ENCODE measurements at regions not wholly inside any gene's neighbourhood (a gene's known extent, or its start where the extent isn't known, plus 50 kb on each side); places are given as distances from the start of the nearest gene placed in this dataset.

GRCh38 chr11:116225236-116225635 lies 547.6 kb downstream of the BUD13 start:
- TF ChIP-seq CTCF (IDR thresholded peaks at IDR 0.05; ENCODE audit: unreplicated experiment in 3 of 3) = no peak
- peak overlapping the region; percentile 33 to 83 (median 76) for H3K27ac Mint-ChIP-seq
- H3K4me1 Mint-ChIP-seq = peaks cover 39% of the 10 kb centered on the region
- H3K27me3 Mint-ChIP-seq (ENCODE audit: low read depth) = peaks cover 4% of the 10 kb centered on the region
- H3K4me3 Mint-ChIP-seq = no peak overlapping the region
- no peaks in the 10 kb centered on the region for H3K36me3 Mint-ChIP-seq (ENCODE audit: low read depth)
- no peaks in the 10 kb centered on the region for H3K9me3 Mint-ChIP-seq

GRCh38 chr11:116224889-116225200 lies 547.9 kb downstream of the BUD13 start:
- H3K9me3 Mint-ChIP-seq = no peaks in the 10 kb centered on the region
- no peak for TF ChIP-seq CTCF (IDR thresholded peaks at IDR 0.05; ENCODE audit: unreplicated experiment in 3 of 3)
- H3K4me3 Mint-ChIP-seq = no peak overlapping the region
- peaks cover 39% of the 10 kb centered on the region for H3K4me1 Mint-ChIP-seq
- no peaks in the 10 kb centered on the region for H3K36me3 Mint-ChIP-seq (ENCODE audit: low read depth)
- H3K27ac Mint-ChIP-seq = peak overlapping the region; percentile 33 to 83 (median 76)
- peaks cover 4% of the 10 kb centered on the region for H3K27me3 Mint-ChIP-seq (ENCODE audit: low read depth)

GRCh38 chr11:116224154-116224888 lies 548.5 kb downstream of the BUD13 start:
- peak; percentile 53 to 71 (median 68) for TF ChIP-seq CTCF (IDR thresholded peaks at IDR 0.05; ENCODE audit: unreplicated experiment in 3 of 3)
- no peaks in the 10 kb centered on the region for H3K36me3 Mint-ChIP-seq (ENCODE audit: low read depth)
- peak overlapping the region; percentile 33 to 76 (median 34) for H3K27ac Mint-ChIP-seq
- no peak overlapping the region for H3K4me3 Mint-ChIP-seq
- peaks cover 7% of the 10 kb centered on the region for H3K27me3 Mint-ChIP-seq (ENCODE audit: low read depth)
- H3K9me3 Mint-ChIP-seq = no peaks in the 10 kb centered on the region
- H3K4me1 Mint-ChIP-seq = peaks cover 37% of the 10 kb centered on the region

- peaks cover 38% of the 10 kb centered on the region for H3K4me1 Mint-ChIP-seq
- H3K27me3 Mint-ChIP-seq (ENCODE audit: low read depth) = peaks cover 11% of the 10 kb centered on the region
- H3K36me3 Mint-ChIP-seq (ENCODE audit: low read depth) = peaks cover 5% of the 10 kb centered on the region
- no peak overlapping the region for H3K4me3 Mint-ChIP-seq
- H3K9me3 Mint-ChIP-seq = peaks cover 13% of the 10 kb centered on the region
- H3K27ac Mint-ChIP-seq = no peak overlapping the region
- no peak for TF ChIP-seq CTCF (IDR thresholded peaks at IDR 0.05; ENCODE audit: unreplicated experiment in 3 of 3)
Measured at GRCh38 chr11:116221351-116221750, 551.4 kb downstream of the BUD13 start.

GRCh38 chr11:116219171-116219635 lies 553.6 kb downstream of the BUD13 start:
- TF ChIP-seq CTCF (IDR thresholded peaks at IDR 0.05; ENCODE audit: unreplicated experiment in 3 of 3) = no peak
- Mint-ChIP-seq H3K27me3 (ENCODE audit: low read depth) (peaks cover 11% of the 10 kb centered on the region), H3K4me1 (peaks cover 25% of the 10 kb centered on the region), H3K9me3 (peaks cover 13% of the 10 kb centered on the region), H3K36me3 (ENCODE audit: low read depth) (peaks cover 5% of the 10 kb centered on the region), H3K4me3 (no peak overlapping the region), H3K27ac (peak overlapping the region in 2 of 3 experiments; percentile 66 to 73)

GRCh38 chr11:116217441-116217840 lies 555.3 kb downstream of the BUD13 start:
- H3K4me1 Mint-ChIP-seq = peaks cover 20% of the 10 kb centered on the region
- H3K27me3 Mint-ChIP-seq (ENCODE audit: low read depth) = peaks cover 11% of the 10 kb centered on the region
- H3K9me3 Mint-ChIP-seq = peaks cover 13% of the 10 kb centered on the region
- H3K36me3 Mint-ChIP-seq (ENCODE audit: low read depth) = peaks cover 5% of the 10 kb centered on the region
- H3K27ac Mint-ChIP-seq = peak overlapping the region in 1 of 3 experiments; percentile 58
- TF ChIP-seq CTCF (IDR thresholded peaks at IDR 0.05; ENCODE audit: unreplicated experiment in 3 of 3) = no peak
- H3K4me3 Mint-ChIP-seq = no peak overlapping the region
